Upper lobe of right lung (tissue), 1 donor: ENCODE measurements at regions not wholly inside any gene's neighbourhood (a gene's known extent, or its start where the extent isn't known, plus 50 kb on each side); places are given as distances from the start of the nearest gene placed in this dataset.

Experiments
- ATAC-seq: fragments of 200-7000 bp; cut with Tn5 transposase; one replicate; pipeline ENCODE4 v1.9.1; 2020; ENCODE audit warnings: mild to moderate bottlenecking, moderate library complexity
- DNase-seq: peaks from one replicate; pipeline ENCODE4 v3.0.0-alpha.2; 2020
- H3K27ac ChIP-seq: fragments of 200-600 bp; one replicate; pipeline ENCODE4 v1.8.0; 2022
- H3K27me3 ChIP-seq: fragments of 200-600 bp; one replicate; pipeline ENCODE4 v1.8.0; 2022; ENCODE audit warnings: mild to moderate bottlenecking
- H3K36me3 ChIP-seq: fragments of 200-600 bp; one replicate; pipeline ENCODE4 v1.8.0; 2022
- H3K4me1 ChIP-seq: fragments of 200-600 bp; one replicate; pipeline ENCODE4 v1.8.0; 2022
- H3K4me3 ChIP-seq: fragments of 200-600 bp; one replicate; pipeline ENCODE4 v1.8.0; 2022; ENCODE audit warnings: mild to moderate bottlenecking
- H3K9me3 ChIP-seq: fragments of 200-600 bp; one replicate; pipeline ENCODE4 v1.8.0; 2022
- CTCF ChIP-seq: fragments of 200-600 bp; IDR thresholded peaks from one replicate; pipeline ENCODE4 v1.8.0; 2022; ENCODE audit warnings: antibody characterized with exemption
- intact Hi-C: fragments of 100-400 bp; cut with DNase I; formaldehyde crosslinking; loops from one replicate; pipeline ENCODE4 v1.11.0; 2022
- donor health status: DM: no; HTN: yes; CAD: no; lungs with severe emphysema.

DNA sequence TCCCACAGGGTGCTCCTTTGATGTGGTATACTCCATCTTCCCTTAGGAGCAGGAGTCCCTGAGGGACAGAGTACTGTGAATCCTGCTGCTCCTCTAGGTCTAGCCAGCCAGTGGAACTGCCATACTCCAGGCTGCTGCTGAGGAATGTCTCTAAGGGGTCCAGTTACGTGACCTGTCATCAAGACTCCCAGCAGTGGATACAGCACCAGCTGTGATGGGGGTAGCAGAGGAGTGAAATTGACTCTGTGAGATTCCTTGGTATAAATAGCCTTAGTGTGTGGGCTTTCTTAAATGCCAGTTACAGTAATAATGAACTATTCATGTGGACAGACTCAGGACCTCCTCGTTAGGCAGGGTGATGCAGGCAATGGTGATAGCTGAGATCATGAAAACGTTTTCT lies 140.4 kb upstream of the LUZP2 start:
- DNase-seq: no peak
- H3K27me3 ChIP-seq: no peaks in the 10 kb centered on the region
- H3K9me3 ChIP-seq: no peaks in the 10 kb centered on the region
- no peak overlapping the region for H3K27ac ChIP-seq
- no peak for ATAC-seq
- TF ChIP-seq CTCF: no peak
- H3K36me3 ChIP-seq: no peaks in the 10 kb centered on the region
- no peak overlapping the region for H3K4me3 ChIP-seq
- intact Hi-C loops: no loop called here
- no peaks in the 10 kb centered on the region for H3K4me1 ChIP-seq

- H3K27ac ChIP-seq: no peak overlapping the region
- H3K27me3 ChIP-seq: no peaks in the 10 kb centered on the region
- ATAC-seq (no peak), DNase-seq (no peak)
- no peaks in the 10 kb centered on the region for H3K36me3 ChIP-seq
- no peak overlapping the region for H3K4me3 ChIP-seq
- TF ChIP-seq CTCF: no peak
- intact Hi-C loops: no loop called here
- no peaks in the 10 kb centered on the region for H3K9me3 ChIP-seq
- H3K4me1 ChIP-seq: no peaks in the 10 kb centered on the region
Measured at GRCh38 chr11:24357620-24358410, 139.0 kb upstream of the LUZP2 start.

- Histone ChIP-seq H3K4me1 (no peaks in the 10 kb centered on the region), H3K27me3 (no peaks in the 10 kb centered on the region), H3K9me3 (no peaks in the 10 kb centered on the region), H3K4me3 (no peak overlapping the region), H3K36me3 (no peaks in the 10 kb centered on the region), H3K27ac (no peak overlapping the region)
- no peak for DNase-seq
- intact Hi-C loops: no loop called here
- TF ChIP-seq CTCF: no peak
- no peak for ATAC-seq
Measured at GRCh38 chr11:24372491-24372890, 124.4 kb upstream of the LUZP2 start.

- Histone ChIP-seq H3K36me3 (no peaks in the 10 kb centered on the region), H3K27ac (no peak overlapping the region), H3K4me3 (no peak overlapping the region), H3K9me3 (no peaks in the 10 kb centered on the region), H3K4me1 (no peaks in the 10 kb centered on the region), H3K27me3 (no peaks in the 10 kb centered on the region)
- intact Hi-C loops: no loop called here
- ATAC-seq: no peak
- no peak for TF ChIP-seq CTCF
- DNase-seq: no peak
Measured at GRCh38 chr11:24373516-24373915, 123.3 kb upstream of the LUZP2 start.

DNA sequence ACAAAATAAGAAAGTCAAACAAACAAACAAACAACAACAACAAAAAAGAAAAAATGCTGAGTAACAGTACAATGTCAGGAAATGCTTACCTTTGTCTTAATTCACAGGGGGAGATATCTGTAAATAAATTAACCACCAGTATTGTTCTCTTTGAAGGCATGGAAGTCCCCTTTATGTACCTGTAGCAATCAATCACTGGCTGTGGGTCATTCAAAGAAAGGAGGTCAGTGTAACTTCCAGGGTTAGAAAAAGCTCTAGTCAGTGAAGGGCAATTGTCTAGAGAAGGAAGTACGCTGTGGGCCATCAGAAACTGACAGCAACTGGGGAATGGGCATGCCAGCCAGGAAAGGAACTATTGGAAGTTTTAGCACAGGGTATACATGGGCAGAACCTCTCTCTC lies 121.5 kb upstream of the LUZP2 start:
- ATAC-seq: no peak
- intact Hi-C loops: no loop called here
- Histone ChIP-seq H3K4me3 (no peak overlapping the region), H3K27ac (no peak overlapping the region), H3K9me3 (no peaks in the 10 kb centered on the region), H3K36me3 (no peaks in the 10 kb centered on the region), H3K27me3 (no peaks in the 10 kb centered on the region), H3K4me1 (no peaks in the 10 kb centered on the region)
- DNase-seq: no peak
- no peak for TF ChIP-seq CTCF

DNA sequence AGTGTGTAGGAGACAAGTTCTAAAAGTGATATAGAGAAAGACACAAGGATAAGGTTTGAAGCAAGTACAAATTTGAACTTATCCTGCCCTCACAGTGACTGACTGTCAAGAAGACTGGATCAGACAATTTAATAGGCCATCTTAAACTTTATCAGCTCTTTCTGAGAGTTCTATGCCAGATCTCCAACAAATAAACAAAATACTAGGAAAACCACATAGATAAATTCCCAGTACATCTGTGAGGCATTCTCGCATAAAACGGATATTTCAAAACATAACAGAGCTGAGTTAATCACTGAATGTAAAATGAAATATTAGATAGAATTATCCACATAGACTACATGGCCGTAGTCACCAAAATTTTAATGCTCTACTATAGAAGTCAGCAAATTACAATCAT lies 120.9 kb upstream of the LUZP2 start:
- no peak overlapping the region for H3K4me3 ChIP-seq
- H3K36me3 ChIP-seq: no peaks in the 10 kb centered on the region
- H3K4me1 ChIP-seq: no peaks in the 10 kb centered on the region
- H3K27me3 ChIP-seq: no peaks in the 10 kb centered on the region
- TF ChIP-seq CTCF: no peak
- intact Hi-C loops: no loop called here
- DNase-seq (no peak), ATAC-seq (no peak)
- H3K9me3 ChIP-seq: no peaks in the 10 kb centered on the region
- H3K27ac ChIP-seq: no peak overlapping the region
